ENCODE measurements at regions not wholly inside any gene's neighbourhood (a gene's known extent, or its start where the extent isn't known, plus 50 kb on each side); places are given as distances from the start of the nearest gene placed in this dataset.

DNA sequence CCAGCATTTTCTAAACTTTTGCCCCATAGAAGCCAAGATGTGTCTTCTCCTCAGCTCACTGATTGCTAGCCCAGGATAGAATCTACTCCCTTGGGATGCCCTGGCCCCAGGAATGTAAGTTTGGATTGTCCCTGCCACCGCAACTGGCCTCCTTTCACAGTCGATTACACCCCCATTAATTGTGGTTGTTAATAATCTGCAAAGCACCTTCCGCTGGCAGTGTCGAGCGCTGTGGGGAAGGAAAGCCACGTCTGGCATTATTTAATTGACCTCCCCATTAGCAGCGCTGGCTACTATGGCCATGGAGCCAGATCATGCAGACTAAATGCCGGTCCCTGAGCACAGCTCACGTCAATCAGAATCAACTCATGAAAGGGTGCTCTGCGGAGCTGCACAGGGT, 597.3 kb upstream of the PLXNA2 start:
- DNase-seq (ENCODE audit: low read depth in 2 of 2): no peak

DNA sequence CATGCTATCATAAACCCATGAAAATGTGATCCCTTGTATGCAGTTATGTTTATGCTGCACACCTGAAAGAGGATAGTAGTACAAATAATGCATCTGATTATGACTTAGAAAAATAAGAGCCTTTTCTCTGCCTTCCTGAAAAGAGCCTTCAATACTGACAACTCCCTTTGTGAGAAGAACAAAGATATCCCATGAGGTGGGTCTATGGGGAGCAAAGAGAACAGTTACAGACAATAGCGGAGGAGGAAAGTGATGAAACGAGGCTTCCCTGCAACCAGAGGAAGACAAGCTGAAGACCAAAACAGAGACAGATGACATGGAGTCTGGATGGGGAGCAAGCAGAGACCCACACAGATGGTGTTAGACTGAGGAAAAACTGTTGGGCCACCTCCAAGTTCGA, 598.3 kb upstream of the PLXNA2 start:
- DNase-seq (ENCODE audit: low read depth in 2 of 2): no peak

DNA sequence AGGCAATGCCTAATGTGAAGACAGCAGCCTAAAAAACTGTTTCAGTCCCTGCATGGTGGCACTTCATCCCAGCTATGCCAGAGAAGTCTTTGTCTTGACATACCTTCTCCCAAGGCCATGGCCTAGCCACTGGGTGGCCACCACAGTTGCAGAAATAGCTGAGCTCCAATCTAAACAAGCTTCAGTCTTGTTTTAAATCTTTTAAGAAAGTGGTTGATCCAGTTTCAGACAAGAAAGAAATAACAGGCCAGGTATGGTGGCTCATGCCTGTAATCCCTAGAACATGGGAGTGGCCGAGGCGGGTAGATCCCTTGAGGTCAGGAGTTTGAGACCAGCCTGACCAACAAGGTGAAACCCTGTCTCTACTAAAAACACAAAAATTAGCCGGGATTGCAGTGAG, 600.0 kb upstream of the PLXNA2 start:
- DNase-seq (ENCODE audit: low read depth in 2 of 2): no peak

DNA sequence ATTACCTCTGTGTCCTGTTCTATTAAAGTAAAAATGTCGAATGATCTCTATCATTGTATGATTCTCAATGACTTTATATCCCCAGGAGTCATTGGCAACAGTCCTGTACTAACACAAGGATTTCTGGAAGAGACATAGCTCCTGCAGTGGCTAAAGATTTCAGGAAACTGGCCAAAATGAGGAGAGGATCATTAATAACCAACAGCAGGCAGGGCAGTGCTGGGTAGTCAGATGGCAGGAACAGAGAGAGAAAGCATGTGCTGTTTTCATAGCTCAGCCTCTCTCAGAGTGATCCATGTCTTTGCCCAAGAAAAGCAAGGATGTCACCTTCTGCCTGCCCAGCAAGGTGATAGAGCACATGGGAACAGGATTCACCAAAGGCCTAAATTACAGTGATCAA, 604.7 kb upstream of the PLXNA2 start:
- no peak for DNase-seq (ENCODE audit: low read depth in 2 of 2)

DNA sequence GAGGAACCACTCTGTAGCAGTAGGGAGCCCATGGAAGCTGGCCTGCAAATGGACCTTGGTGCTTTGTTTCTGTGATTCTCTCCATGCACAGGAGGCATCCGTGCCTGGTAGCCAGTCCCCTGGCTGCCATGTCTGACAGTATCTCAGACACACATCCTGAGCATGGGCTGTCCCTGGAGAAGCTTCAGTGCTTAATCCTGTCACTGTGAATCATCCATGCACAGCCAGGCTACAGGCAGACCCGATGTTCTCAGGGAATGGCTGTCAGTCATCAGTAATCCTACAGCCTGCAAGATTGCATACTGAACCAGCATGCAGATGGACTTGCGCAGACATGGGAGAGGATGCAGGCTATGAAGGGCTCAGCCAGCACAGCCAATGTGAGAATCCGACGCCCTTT, 606.3 kb upstream of the PLXNA2 start:
- DNase-seq (ENCODE audit: low read depth in 2 of 2): no peak

DNA sequence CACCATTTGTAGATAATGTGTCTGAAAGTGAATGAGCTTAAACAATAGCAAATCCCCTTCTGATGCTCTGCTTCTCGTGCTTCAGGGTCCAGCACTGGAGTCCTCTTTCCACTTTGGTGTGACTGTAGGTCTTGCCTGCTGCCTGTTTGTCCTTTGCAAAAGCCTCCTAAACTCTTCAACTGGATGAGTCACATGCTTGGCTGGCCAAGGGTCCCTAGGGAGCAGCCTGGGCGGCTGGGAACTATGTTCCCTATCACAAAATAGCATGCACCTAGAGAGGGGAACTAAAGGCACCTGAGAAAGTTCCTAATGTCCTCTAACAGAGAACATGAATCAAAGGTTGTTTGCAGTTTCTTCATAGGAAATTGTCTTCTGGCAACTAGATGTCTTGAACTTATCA, 607.2 kb upstream of the PLXNA2 start:
- DNase-seq (ENCODE audit: low read depth in 2 of 2): no peak

DNA sequence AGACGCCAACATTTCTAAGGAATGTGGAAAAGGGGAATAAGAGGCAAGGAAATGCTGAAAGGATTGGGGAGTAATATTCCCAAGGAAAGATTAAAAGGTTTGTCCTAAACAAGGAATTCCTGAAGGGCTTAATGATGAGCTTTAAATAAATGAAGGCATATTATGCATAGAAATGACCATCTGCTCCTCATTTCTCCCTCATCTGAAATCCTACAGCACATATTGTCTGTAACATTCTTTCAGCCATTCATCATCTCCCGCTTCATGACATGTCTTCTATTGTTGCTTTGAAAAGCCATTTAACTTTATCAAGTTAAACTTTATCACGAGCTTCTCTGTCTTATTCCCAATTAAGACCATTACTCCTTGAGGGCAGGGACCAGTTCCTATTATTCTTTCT, 608.7 kb upstream of the PLXNA2 start:
- no peak for DNase-seq (ENCODE audit: low read depth in 2 of 2)

DNA sequence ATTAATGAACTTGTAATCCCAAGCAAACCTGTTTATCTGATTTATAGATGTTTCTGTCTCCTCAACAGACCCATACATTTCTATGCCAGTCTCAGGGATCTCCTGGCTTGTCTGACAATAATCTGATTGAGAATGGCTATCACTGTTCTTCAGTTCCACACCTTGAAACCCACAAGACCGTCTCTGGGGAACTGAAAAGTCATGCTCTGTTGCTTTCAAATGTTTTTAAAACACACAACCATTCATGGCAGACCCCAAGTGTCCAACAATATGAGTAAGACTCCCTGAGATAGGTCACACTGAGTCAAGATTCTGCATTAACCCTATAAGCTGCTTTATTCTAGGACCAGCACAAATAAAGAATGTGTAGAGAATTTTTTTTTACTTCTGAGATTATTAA, 611.2 kb upstream of the PLXNA2 start:
- no peak for DNase-seq (ENCODE audit: low read depth in 2 of 2)

DNA sequence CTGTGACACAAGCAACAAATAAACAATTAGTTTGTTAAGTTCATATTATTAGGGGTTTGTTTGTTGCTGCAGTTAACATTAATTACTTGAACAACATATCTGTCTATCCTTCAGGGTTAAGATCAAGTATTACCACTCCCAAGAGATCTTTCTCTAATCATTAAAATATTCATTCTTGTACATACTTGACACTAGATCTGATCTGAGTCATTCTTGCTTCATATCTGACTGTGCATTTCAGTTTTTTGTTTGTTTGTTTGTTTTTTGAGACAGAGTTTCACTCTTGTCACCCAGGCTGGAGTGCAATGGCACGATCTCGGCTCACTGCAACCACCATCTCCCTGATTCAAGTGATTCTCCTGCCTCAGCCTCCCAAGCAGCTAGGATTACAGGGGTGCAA, 613.3 kb upstream of the PLXNA2 start:
- no peak for DNase-seq (ENCODE audit: low read depth in 2 of 2)

DNA sequence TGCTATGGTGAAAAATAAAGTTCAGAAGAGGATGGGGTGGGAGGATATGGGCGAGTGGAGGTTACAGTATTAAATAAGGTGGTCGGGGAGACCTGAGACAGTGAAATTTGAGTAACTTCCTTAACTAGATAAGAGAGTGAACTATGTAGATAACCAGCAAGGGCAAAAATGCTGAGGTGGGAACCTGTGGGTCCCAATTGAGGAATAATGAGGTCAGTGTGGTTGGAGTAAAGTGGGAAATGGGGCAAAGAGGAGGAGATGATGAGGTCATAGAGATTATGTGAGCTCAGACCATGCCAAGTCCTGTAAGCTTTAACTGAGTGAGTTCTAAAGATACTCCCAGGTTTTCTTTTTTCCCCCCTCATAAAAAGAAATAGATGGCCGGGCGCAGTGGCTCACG, 614.6 kb upstream of the PLXNA2 start:
- no peak for DNase-seq (ENCODE audit: low read depth in 2 of 2)

DNA sequence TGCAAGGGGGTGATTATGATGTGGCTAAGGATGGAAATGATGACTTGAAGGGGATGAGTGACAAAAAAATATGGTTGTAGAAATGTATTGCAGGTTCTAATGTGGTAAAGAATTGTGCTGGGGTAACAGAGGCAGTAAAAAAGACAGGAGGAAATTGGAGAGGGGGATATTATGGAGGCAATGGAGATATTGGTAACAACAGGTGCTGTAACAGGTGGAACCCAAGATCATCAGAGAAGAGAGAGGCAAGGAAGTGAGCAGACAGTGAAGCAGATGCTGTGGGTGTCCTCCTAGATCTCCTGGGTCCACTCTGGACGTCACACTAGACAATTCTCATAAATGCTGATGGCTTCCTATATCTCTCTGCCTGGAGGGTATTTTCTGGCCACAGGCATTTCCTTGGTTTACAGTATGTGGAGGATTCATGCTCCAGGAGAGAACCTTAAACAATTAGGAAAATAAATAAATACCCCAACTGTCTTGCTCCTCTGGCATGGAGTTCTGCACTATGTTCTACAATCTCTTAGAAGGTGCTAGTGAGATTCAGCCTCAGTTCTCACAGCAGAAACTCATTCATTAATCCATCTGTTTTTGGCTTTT, 620.3 kb upstream of the PLXNA2 start:
- no peak for DNase-seq (ENCODE audit: low read depth in 2 of 2)

DNA sequence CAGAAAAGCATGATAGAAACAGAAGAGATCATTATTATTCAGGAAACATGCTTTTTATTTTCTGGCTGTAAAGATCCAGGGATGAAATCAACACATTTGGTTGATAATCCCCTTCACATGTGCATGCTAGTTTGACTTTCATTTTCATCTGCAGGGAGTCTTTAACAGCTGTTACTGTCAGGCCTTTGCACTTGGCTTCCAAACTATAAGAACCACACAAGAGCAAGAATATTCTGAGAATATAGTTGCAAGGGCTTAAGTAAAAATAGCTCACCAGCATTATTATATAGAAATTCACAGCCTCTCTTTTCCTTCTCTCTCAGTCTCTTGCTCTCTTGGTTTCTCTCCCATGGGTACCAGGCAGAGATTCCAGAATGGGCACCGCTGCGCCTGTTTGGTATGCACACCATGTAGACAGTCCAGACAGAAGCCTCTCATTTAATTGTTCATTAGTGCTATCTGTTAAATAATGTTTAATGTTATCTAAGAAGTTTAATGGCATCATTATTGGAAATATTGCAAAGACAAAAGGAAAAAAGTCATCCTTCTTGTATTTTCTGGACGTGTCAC, 622.3 kb upstream of the PLXNA2 start:
- no peak for DNase-seq (ENCODE audit: low read depth in 2 of 2)

DNA sequence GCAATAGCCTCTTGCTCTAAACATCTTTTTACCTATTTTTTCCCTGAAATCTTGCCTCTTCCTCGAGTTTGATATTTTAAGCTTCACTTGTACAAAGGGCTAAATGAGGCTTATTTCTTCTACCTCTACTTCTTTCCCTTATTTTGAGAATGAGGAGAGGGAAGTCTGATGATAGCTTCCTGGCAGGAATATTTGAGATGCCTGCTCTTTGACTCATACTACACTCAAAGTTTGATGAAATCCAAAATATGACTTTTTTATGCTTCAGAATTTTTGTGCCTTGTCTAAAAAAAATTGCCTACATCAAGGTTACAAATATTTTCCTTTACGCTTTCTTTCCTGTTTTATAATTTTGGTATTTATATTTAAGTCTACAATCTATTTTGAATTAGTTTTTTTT, 624.4 kb upstream of the PLXNA2 start:
- DNase-seq (ENCODE audit: low read depth in 2 of 2): no peak

DNA sequence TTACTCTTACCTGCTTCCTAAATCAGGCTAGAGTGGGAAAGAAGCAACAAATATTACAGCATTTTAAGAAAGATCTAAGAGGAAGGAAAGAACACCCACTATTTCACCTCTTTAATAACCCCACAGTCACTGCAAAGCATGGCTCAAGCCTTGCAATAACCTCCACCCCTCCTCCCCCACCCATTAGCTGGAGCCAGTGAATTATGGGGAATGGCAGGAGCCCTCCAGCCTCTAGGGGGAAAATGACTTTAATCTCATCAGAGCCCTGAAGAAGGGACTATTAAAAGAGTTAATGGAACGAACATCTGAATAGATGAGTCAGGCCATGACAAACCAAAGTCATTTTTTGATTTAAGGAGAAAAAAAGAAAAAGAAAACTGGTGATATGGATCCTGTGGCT, 630.7 kb upstream of the PLXNA2 start:
- DNase-seq (ENCODE audit: low read depth in 2 of 2): no peak

DNA sequence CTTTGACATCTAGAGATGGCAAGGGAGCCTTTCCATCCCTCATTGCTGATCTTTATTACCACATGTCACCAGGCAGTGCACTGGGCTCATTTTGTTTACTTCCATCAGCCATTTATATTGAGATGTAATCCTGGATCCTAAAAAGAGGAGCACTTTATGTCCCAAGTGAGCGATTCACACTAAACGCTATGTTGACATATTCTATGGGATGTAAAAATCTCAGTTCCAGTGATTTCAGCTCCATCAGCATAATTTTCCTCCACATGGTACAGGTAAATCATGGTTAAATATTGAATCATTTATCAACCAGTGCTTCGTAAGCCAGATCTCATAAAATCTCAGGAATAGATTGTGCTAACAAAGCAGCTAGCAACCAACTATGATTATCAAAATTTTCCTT, 634.8 kb upstream of the PLXNA2 start:
- DNase-seq (ENCODE audit: low read depth in 2 of 2): no peak

DNA sequence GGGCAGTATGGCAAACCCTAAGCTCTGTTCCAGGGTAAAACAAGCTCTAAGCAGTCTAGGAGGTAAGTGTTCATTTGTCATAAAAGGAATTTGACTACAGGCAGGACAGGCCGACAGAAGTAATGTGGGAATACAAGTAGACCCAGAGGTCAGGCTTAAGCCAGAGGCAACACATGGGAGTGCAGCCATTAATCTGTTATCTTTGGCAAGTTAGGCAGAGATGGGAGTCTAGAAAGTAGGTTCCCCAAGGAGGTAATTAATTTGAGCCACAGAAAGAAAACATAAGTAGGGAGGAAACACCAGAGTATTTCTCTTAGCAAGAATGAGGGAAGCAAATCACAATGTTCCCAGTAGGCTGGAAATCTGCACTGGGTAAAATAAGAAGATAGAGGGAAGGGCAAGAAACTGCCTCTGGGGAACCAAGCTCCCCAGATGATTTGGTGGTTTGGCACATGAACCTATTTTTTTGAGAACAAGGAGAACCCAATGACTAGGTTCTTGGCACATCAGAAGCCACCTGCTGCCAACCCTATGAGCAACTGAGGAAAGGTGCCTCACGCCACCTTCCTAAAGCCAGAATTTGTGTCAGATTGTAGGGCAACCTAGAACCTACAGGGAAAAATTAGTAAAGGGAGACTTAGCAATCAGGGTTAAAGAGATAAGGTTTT, 636.4 kb upstream of the PLXNA2 start:
- DNase-seq (ENCODE audit: low read depth in 2 of 2): no peak

DNA sequence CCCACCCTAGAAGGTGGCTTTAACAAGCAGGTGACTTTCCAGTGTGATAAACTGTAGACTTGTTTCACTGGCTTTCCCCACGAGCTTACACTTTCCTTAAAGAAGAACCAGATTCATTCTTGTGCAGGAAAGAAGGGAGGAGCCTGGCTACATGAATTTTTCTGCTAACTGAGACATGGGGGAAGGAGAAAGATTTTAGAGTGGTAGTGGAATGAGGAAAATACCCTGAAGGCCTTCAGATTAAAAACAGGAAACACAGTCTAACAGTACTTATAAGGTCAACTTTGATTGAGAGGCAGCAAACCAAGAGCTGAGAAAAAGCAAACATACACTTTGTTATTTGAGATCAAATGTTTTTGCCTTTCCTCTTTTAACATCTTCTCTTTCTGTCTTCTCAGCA, 640.9 kb upstream of the PLXNA2 start:
- no peak for DNase-seq (ENCODE audit: low read depth in 2 of 2)

DNA sequence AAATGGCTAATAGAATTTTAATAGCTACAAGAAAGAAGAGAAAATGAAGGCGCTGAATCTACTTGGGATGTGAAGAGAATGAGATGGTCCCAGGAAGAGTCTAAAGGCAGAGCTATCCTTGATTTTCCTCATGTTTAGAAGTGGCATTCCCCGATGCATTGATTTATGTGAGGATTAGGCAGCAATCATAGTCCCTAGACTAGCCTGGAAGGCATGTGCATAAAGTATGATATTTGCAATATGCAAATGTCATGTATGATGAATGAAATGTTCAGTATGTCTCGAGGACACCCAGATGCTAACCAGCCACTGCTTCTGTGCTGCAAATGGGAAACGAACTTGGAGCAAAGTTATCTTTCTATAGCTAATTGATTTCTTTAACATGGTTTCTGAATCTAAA, 641.5 kb upstream of the PLXNA2 start:
- DNase-seq (ENCODE audit: low read depth in 2 of 2): no peak

DNA sequence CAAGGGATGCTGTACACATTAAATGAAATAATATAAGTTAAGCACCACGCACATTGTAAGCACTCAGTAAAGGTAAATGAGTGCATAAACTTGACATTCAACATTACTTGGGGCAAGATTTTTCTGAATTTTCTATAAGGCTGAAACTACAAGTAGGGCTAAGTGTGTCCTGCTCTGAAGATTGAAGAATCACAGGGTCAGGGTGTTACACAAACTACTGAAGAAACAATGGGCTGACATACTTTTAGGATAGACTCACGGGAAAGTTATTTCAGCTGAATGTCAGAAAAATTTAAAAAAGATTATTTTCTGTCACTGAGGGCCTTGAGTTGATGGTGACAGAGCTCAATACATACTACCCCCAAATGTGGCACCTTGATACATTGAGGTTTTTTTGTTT, 644.2 kb upstream of the PLXNA2 start:
- no peak for DNase-seq (ENCODE audit: low read depth in 2 of 2)

DNA sequence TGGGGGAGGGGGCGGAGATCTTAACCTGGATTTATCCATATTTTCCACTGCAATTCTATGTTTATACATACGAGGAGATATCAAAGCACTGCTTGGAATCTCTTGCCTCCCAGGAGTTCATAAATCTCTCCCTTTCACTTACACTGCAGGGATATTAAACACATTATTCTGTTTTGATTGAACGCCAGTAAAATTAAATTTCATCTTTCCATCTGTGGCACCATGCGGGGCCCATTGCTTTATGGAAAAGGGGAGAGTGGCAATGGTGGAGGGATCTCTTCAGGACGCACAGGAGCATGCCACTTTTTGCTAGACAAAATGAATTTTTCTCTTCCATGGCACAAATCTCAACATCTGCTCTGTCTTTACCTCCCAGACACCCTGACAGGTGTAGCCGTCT, 648.0 kb upstream of the PLXNA2 start:
- no peak for DNase-seq (ENCODE audit: low read depth in 2 of 2)

DNA sequence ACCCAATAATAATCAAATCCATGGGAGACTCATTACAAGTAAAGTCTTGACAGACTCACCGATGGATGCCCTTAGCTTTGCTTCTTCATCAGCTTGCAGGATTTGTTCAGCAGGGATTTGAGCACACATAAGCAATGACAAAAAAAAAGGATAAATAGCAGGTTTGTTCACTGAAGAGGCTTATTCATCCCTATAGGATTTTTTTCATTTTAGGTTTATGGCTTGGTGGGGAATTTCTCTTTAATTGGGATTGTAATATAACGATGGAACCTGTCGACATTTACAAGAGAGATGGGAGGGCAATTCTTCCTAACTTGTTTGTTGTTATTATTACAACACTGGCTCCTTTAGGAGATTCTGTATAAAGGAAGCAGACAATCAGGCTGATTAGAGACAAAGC, 649.1 kb upstream of the PLXNA2 start:
- no peak for DNase-seq (ENCODE audit: low read depth in 2 of 2)

DNA sequence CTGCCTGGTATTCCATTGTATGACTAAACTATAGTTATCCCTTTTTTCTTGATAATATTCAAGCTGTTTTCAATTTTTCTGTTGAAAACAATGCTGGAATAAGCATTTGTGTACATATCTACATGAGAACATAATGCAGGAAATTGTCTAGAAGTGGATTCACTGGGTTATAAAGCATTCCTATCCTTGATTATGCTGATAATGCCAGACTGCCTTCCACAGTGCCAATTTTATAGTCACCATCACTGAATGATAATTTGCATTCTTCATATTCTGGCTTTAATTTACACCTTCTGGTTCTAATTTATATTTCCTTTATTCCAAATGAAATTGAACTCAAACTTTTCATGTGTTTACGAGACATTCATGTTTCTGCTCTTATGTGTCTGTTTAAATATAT, 651.0 kb upstream of the PLXNA2 start:
- no peak for DNase-seq (ENCODE audit: low read depth in 2 of 2)

DNA sequence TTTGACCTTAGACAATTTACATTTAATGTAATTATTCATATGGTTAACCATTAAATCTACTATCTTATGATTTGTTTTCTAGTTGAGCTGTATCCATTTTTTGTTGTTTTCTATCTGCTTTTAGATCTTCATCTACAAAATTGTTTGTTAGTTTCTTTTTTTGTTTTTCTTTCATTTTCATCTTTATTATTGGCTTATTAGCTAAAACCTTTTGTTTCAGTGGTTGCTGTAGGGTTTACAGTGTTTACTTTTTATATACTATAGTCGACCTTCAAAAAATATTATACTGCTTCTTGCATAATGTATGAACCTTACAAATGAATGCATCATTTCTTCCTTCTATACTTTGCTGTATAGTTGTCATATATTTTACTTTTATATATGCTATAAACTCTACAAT, 651.6 kb upstream of the PLXNA2 start:
- DNase-seq (ENCODE audit: low read depth in 2 of 2): no peak

DNA sequence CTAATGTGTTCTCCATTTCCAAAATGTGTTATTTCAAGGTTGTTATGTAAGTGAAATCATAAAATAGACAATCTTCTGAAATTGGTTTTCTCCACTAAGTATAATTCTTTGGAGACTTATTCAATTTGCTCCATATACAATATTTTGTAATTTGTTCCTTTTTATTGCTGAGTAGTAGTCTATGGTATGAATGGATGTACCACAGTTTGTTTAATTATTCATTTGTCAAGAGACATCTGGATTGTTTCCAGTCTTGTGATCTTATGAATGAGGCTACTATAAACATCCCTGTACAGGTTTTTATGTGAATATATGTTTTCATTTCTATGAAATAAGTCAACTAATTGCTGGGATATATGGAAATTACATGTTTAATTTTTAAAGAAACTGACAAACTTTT, 652.6 kb upstream of the PLXNA2 start:
- no peak for DNase-seq (ENCODE audit: low read depth in 2 of 2)
